Body of pancreas (tissue), 4 donors: ENCODE measurements at regions not wholly inside any gene's neighbourhood (a gene's known extent, or its start where the extent isn't known, plus 50 kb on each side); places are given as distances from the start of the nearest gene placed in this dataset.

Source experiments
- CTCF ChIP-seq, 7 experiments: fragments of 450-650 bp in 4 of 7; fragments of 200-600 bp in 3 of 7; sonication (generic) in 3 of 7; IDR thresholded peaks; one replicate each; pipeline ENCODE4 v1.5.1; 2016 to 2019; ENCODE audit warnings: antibody characterized with exemption in 7 of 7
- POLR2A ChIP-seq, 3 donors: fragments of 450-650 bp; IDR thresholded peaks; one replicate each; pipeline ENCODE4 v1.6.1; 2016; ENCODE audit warnings: antibody characterized with exemption in 3 of 3, mild to moderate bottlenecking in 2 of 3

- no peak for TF ChIP-seq CTCF (IDR thresholded peaks at IDR 0.05)
- no peak for TF ChIP-seq POLR2A (IDR thresholded peaks at IDR 0.05)
Observed at GRCh38 chr14:34027130-34027989, 76.5 kb upstream of the EGLN3 start.
